ENCODE measurements at regions not wholly inside any gene's neighbourhood (a gene's known extent, or its start where the extent isn't known, plus 50 kb on each side); places are given as distances from the start of the nearest gene placed in this dataset.

DNA sequence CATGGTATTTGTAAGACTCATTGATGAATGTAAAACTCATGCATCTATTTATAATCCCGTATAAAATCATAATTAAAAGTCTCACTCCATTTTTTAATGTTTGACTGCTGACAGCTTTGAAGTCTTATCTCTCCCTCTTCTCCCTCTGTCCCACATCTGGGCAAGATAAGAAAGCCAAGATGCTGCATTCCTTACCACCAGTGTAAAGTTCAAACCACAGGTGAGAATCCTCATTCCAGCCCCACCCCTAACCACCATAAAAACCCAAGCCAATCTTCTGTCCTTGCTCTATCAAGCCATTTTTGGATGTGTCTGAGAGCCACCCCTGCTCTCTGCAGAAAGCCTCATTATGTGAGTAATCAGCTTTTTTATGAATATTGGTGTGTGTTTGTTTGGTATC lies 59.3 kb upstream of the MAGED1 start:
- TF ChIP-seq, protein P1, sequence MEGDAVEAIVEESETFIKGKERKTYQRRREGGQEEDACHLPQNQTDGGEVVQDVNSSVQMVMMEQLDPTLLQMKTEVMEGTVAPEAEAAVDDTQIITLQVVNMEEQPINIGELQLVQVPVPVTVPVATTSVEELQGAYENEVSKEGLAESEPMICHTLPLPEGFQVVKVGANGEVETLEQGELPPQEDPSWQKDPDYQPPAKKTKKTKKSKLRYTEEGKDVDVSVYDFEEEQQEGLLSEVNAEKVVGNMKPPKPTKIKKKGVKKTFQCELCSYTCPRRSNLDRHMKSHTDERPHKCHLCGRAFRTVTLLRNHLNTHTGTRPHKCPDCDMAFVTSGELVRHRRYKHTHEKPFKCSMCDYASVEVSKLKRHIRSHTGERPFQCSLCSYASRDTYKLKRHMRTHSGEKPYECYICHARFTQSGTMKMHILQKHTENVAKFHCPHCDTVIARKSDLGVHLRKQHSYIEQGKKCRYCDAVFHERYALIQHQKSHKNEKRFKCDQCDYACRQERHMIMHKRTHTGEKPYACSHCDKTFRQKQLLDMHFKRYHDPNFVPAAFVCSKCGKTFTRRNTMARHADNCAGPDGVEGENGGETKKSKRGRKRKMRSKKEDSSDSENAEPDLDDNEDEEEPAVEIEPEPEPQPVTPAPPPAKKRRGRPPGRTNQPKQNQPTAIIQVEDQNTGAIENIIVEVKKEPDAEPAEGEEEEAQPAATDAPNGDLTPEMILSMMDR (IDR thresholded peaks at IDR 0.05; ENCODE audit: insufficient read depth, low read length, poor library complexity, severe bottlenecking): no peak
- TF ChIP-seq EZH2phosphoT487 (conservative IDR thresholded peaks at IDR 0.05; ENCODE audit: low read length): no peak

Data from SU-DHL-6 (cell line).